ENCODE measurements at regions not wholly inside any gene's neighbourhood (a gene's known extent, or its start where the extent isn't known, plus 50 kb on each side); places are given as distances from the start of the nearest gene placed in this dataset.
"Not testable (repeated sequence)": the region's sequence is repeated elsewhere in the genome, so short reads cannot be mapped to it uniquely, and the experiment has no call there.

DNA sequence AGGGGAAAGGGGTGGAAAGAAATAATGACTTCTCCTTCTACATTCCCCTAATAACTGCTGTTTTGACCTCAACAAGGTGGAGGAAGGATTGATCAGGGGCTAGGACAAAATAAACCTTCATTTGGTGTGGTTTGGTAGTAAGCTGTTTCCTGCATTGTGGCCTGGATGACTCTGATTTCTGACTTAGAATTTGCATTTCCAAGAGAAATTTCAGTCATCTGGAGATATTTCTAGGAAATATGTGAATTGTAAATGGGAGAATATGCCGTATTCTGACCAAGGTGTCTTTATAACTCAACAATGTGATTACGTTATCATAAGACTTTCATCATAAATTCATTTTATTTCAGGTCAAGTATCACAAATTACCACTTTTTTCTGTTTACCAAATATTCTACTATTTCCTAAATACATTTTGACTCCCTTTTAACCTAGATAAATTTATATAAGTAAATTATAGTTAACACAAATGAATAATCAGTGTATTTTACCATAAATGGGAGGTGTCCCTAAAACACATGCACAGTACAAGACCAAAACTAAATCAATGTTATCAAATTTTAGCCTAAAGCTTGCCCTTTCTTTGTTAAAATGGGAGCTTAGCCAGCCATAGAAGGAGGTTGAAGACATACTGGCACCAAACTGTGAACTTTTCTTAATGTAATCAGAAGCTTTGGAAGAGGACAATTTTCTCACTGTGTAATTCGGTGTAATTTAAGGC, 828.8 kb downstream of the TMTC2 start:
- POLR2A ChIA-PET: no interaction called here
- no peaks in the 10 kb centered on the region for H3K4me1 Mint-ChIP-seq (ENCODE audit: low read depth)
- H3K4me3 Mint-ChIP-seq: no peak overlapping the region
- intact Hi-C loops (cut with micrococcal nuclease): no loop called here
- CTCF ChIA-PET: no interaction called here
- no peak overlapping the region for H3K27ac Mint-ChIP-seq
- H3K36me3 Mint-ChIP-seq (ENCODE audit: low read depth): no peaks in the 10 kb centered on the region
- H3K27me3 Mint-ChIP-seq: no peaks in the 10 kb centered on the region
- ATAC-seq (no peak), DNase-seq (no peak)
- H3K9me3 Mint-ChIP-seq: no peaks in the 10 kb centered on the region
- TF ChIP-seq, protein P1, sequence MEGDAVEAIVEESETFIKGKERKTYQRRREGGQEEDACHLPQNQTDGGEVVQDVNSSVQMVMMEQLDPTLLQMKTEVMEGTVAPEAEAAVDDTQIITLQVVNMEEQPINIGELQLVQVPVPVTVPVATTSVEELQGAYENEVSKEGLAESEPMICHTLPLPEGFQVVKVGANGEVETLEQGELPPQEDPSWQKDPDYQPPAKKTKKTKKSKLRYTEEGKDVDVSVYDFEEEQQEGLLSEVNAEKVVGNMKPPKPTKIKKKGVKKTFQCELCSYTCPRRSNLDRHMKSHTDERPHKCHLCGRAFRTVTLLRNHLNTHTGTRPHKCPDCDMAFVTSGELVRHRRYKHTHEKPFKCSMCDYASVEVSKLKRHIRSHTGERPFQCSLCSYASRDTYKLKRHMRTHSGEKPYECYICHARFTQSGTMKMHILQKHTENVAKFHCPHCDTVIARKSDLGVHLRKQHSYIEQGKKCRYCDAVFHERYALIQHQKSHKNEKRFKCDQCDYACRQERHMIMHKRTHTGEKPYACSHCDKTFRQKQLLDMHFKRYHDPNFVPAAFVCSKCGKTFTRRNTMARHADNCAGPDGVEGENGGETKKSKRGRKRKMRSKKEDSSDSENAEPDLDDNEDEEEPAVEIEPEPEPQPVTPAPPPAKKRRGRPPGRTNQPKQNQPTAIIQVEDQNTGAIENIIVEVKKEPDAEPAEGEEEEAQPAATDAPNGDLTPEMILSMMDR (IDR thresholded peaks at IDR 0.05): no peak

DNA sequence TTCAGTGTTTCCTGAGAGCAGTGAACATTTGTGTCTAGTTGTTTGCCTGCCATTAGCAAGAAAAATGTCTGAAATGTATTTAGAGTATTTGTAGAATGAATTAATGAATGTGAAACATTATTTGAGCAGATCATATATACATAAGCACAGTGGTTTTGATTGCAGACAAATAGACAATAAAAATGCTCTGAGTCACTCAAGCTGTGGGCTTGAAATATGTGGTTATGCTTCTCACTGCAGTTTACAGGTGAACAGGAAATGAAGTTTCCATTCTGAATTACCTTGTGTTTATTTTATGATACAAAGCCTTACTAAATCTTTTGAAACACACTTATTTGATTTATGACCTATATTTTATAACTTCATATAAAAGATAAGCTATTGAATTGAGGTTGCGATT, 827.7 kb downstream of the TMTC2 start:
- no peaks in the 10 kb centered on the region for H3K36me3 Mint-ChIP-seq (ENCODE audit: low read depth)
- H3K9me3 Mint-ChIP-seq: no peaks in the 10 kb centered on the region
- no peaks in the 10 kb centered on the region for H3K4me1 Mint-ChIP-seq (ENCODE audit: low read depth)
- H3K27me3 Mint-ChIP-seq: no peaks in the 10 kb centered on the region
- ATAC-seq (no peak), DNase-seq (no peak)
- TF ChIP-seq, protein P1 (IDR thresholded peaks at IDR 0.05): no peak
- intact Hi-C loops (cut with micrococcal nuclease): no loop called here
- ChIA-PET POLR2A (no interaction called here), CTCF (no interaction called here)
- H3K4me3 Mint-ChIP-seq: no peak overlapping the region
- no peak overlapping the region for H3K27ac Mint-ChIP-seq

GRCh38 chr12:83506841-83507240, 820.1 kb downstream of the TMTC2 start:
- Mint-ChIP-seq H3K27me3 (no peaks in the 10 kb centered on the region), H3K9me3 (no peaks in the 10 kb centered on the region), H3K4me1 (ENCODE audit: low read depth) (no peaks in the 10 kb centered on the region), H3K36me3 (ENCODE audit: low read depth) (no peaks in the 10 kb centered on the region), H3K27ac (no peak overlapping the region), H3K4me3 (no peak overlapping the region)
- TF ChIP-seq, protein P1 (IDR thresholded peaks at IDR 0.05): no peak
- CTCF ChIA-PET: no interaction called here
- DNase-seq (no peak), ATAC-seq (no peak)
- POLR2A ChIA-PET: no interaction called here
- intact Hi-C loops (cut with micrococcal nuclease): no loop called here

DNA sequence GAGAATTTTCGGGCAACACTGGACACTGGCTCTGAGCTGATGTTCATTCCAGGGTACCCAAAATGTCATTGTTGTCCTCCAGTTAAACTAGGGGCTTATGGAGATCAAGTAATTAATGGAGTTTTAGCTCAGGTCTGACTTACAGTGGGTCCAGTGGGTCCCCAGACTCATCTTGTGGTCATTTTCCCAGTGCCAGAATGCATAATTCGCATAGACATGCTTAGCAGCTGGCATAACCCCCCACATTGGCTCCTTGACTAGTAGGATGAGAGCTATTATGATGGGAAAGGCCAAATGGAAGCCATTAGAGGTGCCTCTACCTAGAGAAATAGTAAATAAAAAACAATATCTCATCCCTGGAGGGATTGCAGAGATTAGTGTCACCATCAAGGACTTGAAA, 818.9 kb downstream of the TMTC2 start:
- intact Hi-C loops (cut with micrococcal nuclease): no loop called here
- no peak for ATAC-seq
- no peak for DNase-seq
- ChIA-PET CTCF (no interaction called here), POLR2A (no interaction called here)
- H3K4me1 Mint-ChIP-seq (ENCODE audit: low read depth): no peaks in the 10 kb centered on the region
- no peak overlapping the region for H3K4me3 Mint-ChIP-seq
- H3K9me3 Mint-ChIP-seq: no peaks in the 10 kb centered on the region
- H3K27me3 Mint-ChIP-seq: no peaks in the 10 kb centered on the region
- no peaks in the 10 kb centered on the region for H3K36me3 Mint-ChIP-seq (ENCODE audit: low read depth)
- no peak overlapping the region for H3K27ac Mint-ChIP-seq
- TF ChIP-seq, protein P1 (IDR thresholded peaks at IDR 0.05): no peak

DNA sequence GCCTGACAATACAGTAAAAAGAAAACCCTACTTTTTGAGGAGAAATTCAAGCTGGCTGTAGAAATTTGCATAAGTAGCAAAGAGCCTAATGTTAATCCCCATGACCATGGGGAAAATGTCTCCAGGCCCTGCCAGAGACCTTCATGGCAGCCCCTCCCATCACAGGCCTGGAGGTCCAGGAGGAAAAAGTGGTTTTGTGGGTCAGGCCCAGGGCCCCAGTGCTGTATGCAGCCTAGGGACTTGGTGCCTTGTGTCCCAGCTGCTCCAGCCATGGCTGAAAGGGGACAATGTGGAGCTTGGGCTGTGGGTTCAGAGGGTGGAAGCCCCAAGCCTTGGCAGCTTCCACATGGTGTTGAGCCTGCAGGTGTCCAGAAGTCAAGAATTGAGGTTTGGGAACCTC, 813.2 kb downstream of the TMTC2 start:
- CTCF ChIA-PET; H3K4me3 Mint-ChIP-seq; POLR2A ChIA-PET; DNase-seq; H3K27me3 Mint-ChIP-seq; H3K27ac Mint-ChIP-seq; ATAC-seq; H3K4me1 Mint-ChIP-seq (ENCODE audit: low read depth); H3K36me3 Mint-ChIP-seq (ENCODE audit: low read depth); intact Hi-C loops (cut with micrococcal nuclease); H3K9me3 Mint-ChIP-seq: not testable (repeated sequence)

DNA sequence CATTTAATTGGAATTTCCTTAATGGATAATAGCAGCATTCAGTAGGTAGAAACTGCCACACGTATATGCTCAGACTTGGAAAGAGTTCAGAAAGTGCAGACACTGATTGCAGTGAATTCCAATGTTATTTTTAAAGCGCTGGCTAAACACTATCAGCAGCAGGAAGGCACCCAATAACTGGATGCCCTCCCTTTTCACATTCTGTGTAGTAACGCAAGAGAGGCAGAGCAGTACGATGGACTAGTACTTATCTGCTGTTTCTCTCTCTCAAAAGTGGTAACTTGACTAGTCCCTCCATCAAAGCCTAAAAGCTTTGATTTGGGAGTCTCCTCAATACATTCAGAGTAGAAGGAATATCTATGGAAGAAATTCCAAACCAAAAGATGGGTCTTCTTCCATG, 791.0 kb downstream of the TMTC2 start:
- ATAC-seq (no peak), DNase-seq (no peak)
- H3K27me3 Mint-ChIP-seq: no peaks in the 10 kb centered on the region
- H3K4me3 Mint-ChIP-seq: no peak overlapping the region
- H3K9me3 Mint-ChIP-seq: peaks cover 2% of the 10 kb centered on the region
- no peak overlapping the region for H3K27ac Mint-ChIP-seq
- no peaks in the 10 kb centered on the region for H3K36me3 Mint-ChIP-seq (ENCODE audit: low read depth)
- intact Hi-C loops (cut with micrococcal nuclease): no loop called here
- POLR2A ChIA-PET: no interaction called here
- no peaks in the 10 kb centered on the region for H3K4me1 Mint-ChIP-seq (ENCODE audit: low read depth)
- TF ChIP-seq, protein P1 (IDR thresholded peaks at IDR 0.05): no peak
- CTCF ChIA-PET: no interaction called here

Data from activated CD8-positive, alpha-beta T cell treated with anti-CD3 and anti-CD28 coated beads for 36 hours (primary cell).